D341Med (cell line): ENCODE measurements at regions not wholly inside any gene's neighbourhood (a gene's known extent, or its start where the extent isn't known, plus 50 kb on each side); places are given as distances from the start of the nearest gene placed in this dataset.

ENCODE experiments used
- DNase-seq: peaks from one replicate; pipeline ENCODE4 v3.0.0; 2012; ENCODE audit warnings: low spot score

GRCh38 chr22:25350551-25350971 lies 131.1 kb downstream of the CRYBB2 start:
- peak; percentile 23 for DNase-seq

GRCh38 chr22:25351631-25352293 lies 132.3 kb downstream of the CRYBB2 start:
- DNase-seq, result no peak

- no peak for DNase-seq
These were observed 132.8 kb downstream of the CRYBB2 start for GRCh38 chr22:25352294-25352680.

GRCh38 chr22:25353516-25354445 lies 134.3 kb downstream of the CRYBB2 start:
- no peak for DNase-seq

GRCh38 chr22:25354456-25354855 lies 135.0 kb downstream of the CRYBB2 start:
- no peak for DNase-seq

- DNase-seq, result no peak
These were observed 137.7 kb downstream of the CRYBB2 start for GRCh38 chr22:25357132-25357455.

- no peak for DNase-seq
These were observed 138.4 kb downstream of the CRYBB2 start for GRCh38 chr22:25357606-25358420.

- DNase-seq, result no peak
These were observed 139.2 kb downstream of the CRYBB2 start for GRCh38 chr22:25358421-25359170.

GRCh38 chr22:25359601-25360261 lies 140.3 kb downstream of the CRYBB2 start:
- DNase-seq, result no peak

GRCh38 chr22:25360411-25360810 lies 141.0 kb downstream of the CRYBB2 start:
- DNase-seq, result no peak

GRCh38 chr22:25360891-25361645 lies 141.6 kb downstream of the CRYBB2 start:
- DNase-seq, result no peak

GRCh38 chr22:25361899-25362214 lies 142.4 kb downstream of the CRYBB2 start:
- DNase-seq, result no peak

- peak; percentile 86 for DNase-seq
These were observed 142.9 kb downstream of the CRYBB2 start for GRCh38 chr22:25362215-25362882.

- DNase-seq, result no peak
These were observed 143.4 kb downstream of the CRYBB2 start for GRCh38 chr22:25362883-25363240.

GRCh38 chr22:25363474-25363873 lies 144.0 kb downstream of the CRYBB2 start:
- no peak for DNase-seq

- DNase-seq, result no peak
These were observed 144.8 kb downstream of the CRYBB2 start for GRCh38 chr22:25364281-25364680.

- DNase-seq, result no peak
These were observed 145.3 kb downstream of the CRYBB2 start for GRCh38 chr22:25364736-25365241.

- no peak for DNase-seq
These were observed 146.2 kb downstream of the CRYBB2 start for GRCh38 chr22:25365491-25366261.

- DNase-seq, result no peak
These were observed 147.0 kb downstream of the CRYBB2 start for GRCh38 chr22:25366408-25366807.
